Thyroid gland (tissue), 4 donors: ENCODE measurements at regions not wholly inside any gene's neighbourhood (a gene's known extent, or its start where the extent isn't known, plus 50 kb on each side); places are given as distances from the start of the nearest gene placed in this dataset.

Source experiments
- POLR2A ChIP-seq, 2 donors: fragments of 450-650 bp; IDR thresholded peaks; one replicate each; pipeline ENCODE4 v1.6.1; 2017; ENCODE audit warnings: antibody characterized with exemption in 2 of 2, mild to moderate bottlenecking in 2 of 2, moderate library complexity in 1 of 2
- TF ChIP-seq, protein P1 (sequence below), 6 experiments: fragments of 200-600 bp in 3 of 6; fragments of 450-650 bp in 3 of 6; sonication (generic) in 3 of 6; IDR thresholded peaks; one replicate each; pipeline ENCODE4 v1.5.1; 2016 to 2019; ENCODE audit warnings: antibody characterized with exemption in 6 of 6, mild to moderate bottlenecking in 2 of 6, inconsistent platforms in 1 of 6, moderate library complexity in 1 of 6

DNA sequence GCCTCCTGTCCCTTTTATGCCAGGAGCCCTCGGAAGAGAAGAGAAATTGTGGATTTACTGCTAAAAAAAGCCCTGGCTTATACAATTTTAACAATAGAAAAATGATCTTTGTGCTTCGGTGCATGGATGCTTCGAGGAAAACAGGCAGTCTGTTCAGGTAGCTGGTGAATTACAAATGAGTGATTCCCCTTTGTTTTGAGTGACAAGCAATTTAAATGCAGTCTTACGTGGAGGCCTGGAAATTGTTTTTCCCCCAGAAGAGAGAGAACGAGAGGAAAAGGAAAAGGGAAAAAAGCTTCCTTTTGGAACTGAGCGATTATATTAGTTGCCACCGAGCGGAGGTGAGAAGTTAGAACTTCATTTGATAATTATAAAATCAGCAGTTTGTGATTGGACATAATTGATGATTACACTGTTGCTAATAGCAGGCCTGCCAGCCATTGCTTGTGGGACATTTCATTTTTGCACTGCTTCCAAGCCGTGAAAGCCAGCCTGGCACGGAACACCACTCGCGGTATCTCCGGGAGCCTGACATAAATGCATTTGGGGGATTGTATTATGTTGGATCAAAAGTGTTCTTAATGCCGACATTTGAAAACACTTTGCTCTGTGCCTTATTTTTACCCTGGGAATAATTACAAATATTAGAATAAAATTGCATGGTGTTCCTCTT, 117.7 kb downstream of the PHETA1 start:
- no peak for TF ChIP-seq POLR2A (IDR thresholded peaks at IDR 0.05)
- TF ChIP-seq, protein P1, sequence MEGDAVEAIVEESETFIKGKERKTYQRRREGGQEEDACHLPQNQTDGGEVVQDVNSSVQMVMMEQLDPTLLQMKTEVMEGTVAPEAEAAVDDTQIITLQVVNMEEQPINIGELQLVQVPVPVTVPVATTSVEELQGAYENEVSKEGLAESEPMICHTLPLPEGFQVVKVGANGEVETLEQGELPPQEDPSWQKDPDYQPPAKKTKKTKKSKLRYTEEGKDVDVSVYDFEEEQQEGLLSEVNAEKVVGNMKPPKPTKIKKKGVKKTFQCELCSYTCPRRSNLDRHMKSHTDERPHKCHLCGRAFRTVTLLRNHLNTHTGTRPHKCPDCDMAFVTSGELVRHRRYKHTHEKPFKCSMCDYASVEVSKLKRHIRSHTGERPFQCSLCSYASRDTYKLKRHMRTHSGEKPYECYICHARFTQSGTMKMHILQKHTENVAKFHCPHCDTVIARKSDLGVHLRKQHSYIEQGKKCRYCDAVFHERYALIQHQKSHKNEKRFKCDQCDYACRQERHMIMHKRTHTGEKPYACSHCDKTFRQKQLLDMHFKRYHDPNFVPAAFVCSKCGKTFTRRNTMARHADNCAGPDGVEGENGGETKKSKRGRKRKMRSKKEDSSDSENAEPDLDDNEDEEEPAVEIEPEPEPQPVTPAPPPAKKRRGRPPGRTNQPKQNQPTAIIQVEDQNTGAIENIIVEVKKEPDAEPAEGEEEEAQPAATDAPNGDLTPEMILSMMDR (IDR thresholded peaks at IDR 0.05) = no peak
